ENCODE measurements at regions not wholly inside any gene's neighbourhood (a gene's known extent, or its start where the extent isn't known, plus 50 kb on each side); places are given as distances from the start of the nearest gene placed in this dataset.

DNA sequence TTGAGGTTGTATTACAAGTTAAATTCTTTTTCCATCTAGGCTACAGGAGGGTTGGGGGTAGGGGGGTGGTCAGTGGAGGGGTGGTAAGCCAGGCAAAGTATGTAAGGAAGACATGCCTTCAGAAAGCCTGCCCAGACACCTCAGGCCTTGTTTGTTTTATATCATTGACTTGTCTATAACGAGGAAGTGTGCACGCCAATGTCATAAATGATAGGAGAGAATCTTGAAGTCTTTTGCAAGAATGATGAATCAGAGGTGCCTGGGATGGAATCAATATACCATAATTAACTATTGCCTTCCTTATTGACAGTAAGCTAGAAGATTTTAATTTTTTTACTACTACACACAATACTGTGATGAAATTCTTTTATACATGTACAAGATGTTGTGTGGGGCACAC, 90.7 kb downstream of the SEC61B start:
- no peak overlapping the region for H3K4ac ChIP-seq (ENCODE audit: low read depth, low read length)
- H3K14ac ChIP-seq (ENCODE audit: insufficient read depth, low read length) = no peak overlapping the region
- Mint-ChIP-seq H3K27ac (no peak overlapping the region), H3K27me3 (ENCODE audit: low read depth) (no peaks in the 10 kb centered on the region; the same call in 1 of the 2 replicates), H3K4me1 (peaks cover 14% of the 10 kb centered on the region in 2 experiments), H3K9me3 (no peaks in the 10 kb centered on the region; a peak in 1 of 5 replicates), H3K4me3 (no peak overlapping the region), H3K36me3 (ENCODE audit: insufficient read depth in 1 of 3, low read depth in 3 of 3) (no peaks in the 10 kb centered on the region)
- H3K56ac ChIP-seq (ENCODE audit: insufficient read length, low read depth, low read length) = no peak overlapping the region
- no peak overlapping the region for H4K8ac ChIP-seq (replicated peaks; ENCODE audit: insufficient read length, low read depth, low read length)
- no peaks in the 10 kb centered on the region for H3K9me3 ChIP-seq (ENCODE audit: control insufficient read depth, low read depth, low read length)
- H3K4me2 ChIP-seq (ENCODE audit: insufficient read depth, insufficient read length, low read length) = no peak overlapping the region
- H3K79me1 ChIP-seq (ENCODE audit: insufficient read depth, low read depth, low read length, poor library complexity, severe bottlenecking) = no peaks in the 10 kb centered on the region
- no CpG with 5 or more reads among the region's 2 CpGs for WGBS (ENCODE audit: extremely low coverage, insufficient read length, low lambda C conversion rate)
- H4K20me1 ChIP-seq (ENCODE audit: control insufficient read depth, insufficient read depth, insufficient read length) = no peaks in the 10 kb centered on the region
- H3K4me1 ChIP-seq (ENCODE audit: insufficient read depth, low read length) = no peaks in the 10 kb centered on the region; the same call in 1 of the 2 replicates
- no peak overlapping the region for H2AK5ac ChIP-seq (ENCODE audit: insufficient read length, low read length)
- H3K27me3 ChIP-seq (ENCODE audit: insufficient read depth, low read length) = no peaks in the 10 kb centered on the region
- H3T11ph ChIP-seq (ENCODE audit: low read length) = no peak overlapping the region
- no peak for DNase-seq
- H2AFZ ChIP-seq (ENCODE audit: low read length) = no peak overlapping the region
- H2BK120ac ChIP-seq (ENCODE audit: low read depth, low read length, poor library complexity, severe bottlenecking) = no peak overlapping the region
- H4K91ac ChIP-seq (ENCODE audit: insufficient read length, low read depth, low read length) = no peak overlapping the region
- H3K79me2 ChIP-seq (ENCODE audit: insufficient read depth, low read length) = no peaks in the 10 kb centered on the region
- H3K27ac ChIP-seq (ENCODE audit: insufficient read length, low read depth, low read length) = no peak overlapping the region
- H2BK12ac ChIP-seq (ENCODE audit: insufficient read length, low read depth, low read length) = no peak overlapping the region
- no peak overlapping the region for H4K5ac ChIP-seq (ENCODE audit: insufficient read length, low read depth, low read length)
- no peaks in the 10 kb centered on the region for H3K23me2 ChIP-seq (ENCODE audit: insufficient read length, low read depth, low read length, poor library complexity, severe bottlenecking)
- no peak overlapping the region for H3K18ac ChIP-seq (ENCODE audit: insufficient read length, low read depth, low read length)
- no peak overlapping the region for H2BK20ac ChIP-seq (ENCODE audit: low read depth, low read length, poor library complexity, severe bottlenecking)
- no peak overlapping the region for H3K23ac ChIP-seq (ENCODE audit: insufficient read length, low read depth, low read length)
- H2BK5ac ChIP-seq (ENCODE audit: insufficient read length, low read length) = no peak overlapping the region
- H2BK15ac ChIP-seq (ENCODE audit: low read depth, low read length) = no peak overlapping the region
- H3K9ac ChIP-seq (ENCODE audit: extremely low read depth, insufficient read length, low read length) = no peak overlapping the region
- TF ChIP-seq CTCF (conservative IDR thresholded peaks at IDR 0.05) = no peak
